Keratinocyte (primary cell): ENCODE measurements at regions not wholly inside any gene's neighbourhood (a gene's known extent, or its start where the extent isn't known, plus 50 kb on each side); places are given as distances from the start of the nearest gene placed in this dataset.

Experiments
- DNase-seq: peaks from one replicate; pipeline ENCODE4 v3.0.0-alpha.2; 2011; ENCODE audit warnings: low read depth, missing footprints, low spot score
- FAIRE-seq: peaks from 2 replicates; lab custom pipeline; 2011; peaks lifted over from hg19 to GRCh38; lab: Jason Lieb, UNC
- H2AFZ ChIP-seq: 2 replicates; pipeline ENCODE4 v1.6.0; 2012; ENCODE audit warnings: low read length, control low read depth, inconsistent platforms; ENCODE audit not compliant: control insufficient read depth
- H3K27ac ChIP-seq: 2 replicates; pipeline ENCODE4 v1.5.1; 2011; ENCODE audit warnings: low read length; ENCODE audit not compliant: control insufficient read depth, insufficient read depth
- H3K27me3 ChIP-seq: 3 replicates; pipeline ENCODE4 v1.6.0; 2011; ENCODE audit warnings: low read length; ENCODE audit not compliant: control insufficient read depth, insufficient read depth; ENCODE audit errors: extremely low read depth
- H3K36me3 ChIP-seq, 2 experiments: 2 replicates in 1 of 2; 3 replicates in 1 of 2; pipeline ENCODE4 v1.5.1; 2011; ENCODE audit warnings: low read length in 2 of 2, mild to moderate bottlenecking in 1 of 2; ENCODE audit not compliant: control insufficient read depth in 2 of 2, insufficient read depth in 2 of 2; ENCODE audit errors: extremely low read depth in 1 of 2
- H3K4me1 ChIP-seq: 3 replicates; pipeline ENCODE4 v1.5.1; 2011; ENCODE audit warnings: low read length; ENCODE audit not compliant: control insufficient read depth, insufficient read depth; ENCODE audit errors: extremely low read depth
- H3K4me2 ChIP-seq: 3 replicates; pipeline ENCODE4 v1.6.0; 2011; ENCODE audit warnings: low read depth, low read length; ENCODE audit not compliant: control insufficient read depth, insufficient read depth; ENCODE audit errors: extremely low read depth
- H3K4me3 ChIP-seq, 3 experiments: fragments of 200-600 bp in 1 of 3; sonication (generic) in 1 of 3; 2 replicates in 2 of 3; 3 replicates in 1 of 3; pipeline ENCODE4 v1.5.1; 2011 to 2016; ENCODE audit warnings: low read length in 3 of 3, mild to moderate bottlenecking in 3 of 3, control low read depth in 2 of 3, inconsistent platforms in 1 of 3, low read depth in 1 of 3, mixed read lengths in 1 of 3, mixed run types in 1 of 3, moderate library complexity in 1 of 3; ENCODE audit not compliant: control insufficient read depth in 2 of 3, insufficient read depth in 2 of 3; ENCODE audit errors: extremely low read depth in 1 of 3
- H3K79me2 ChIP-seq: 2 replicates; pipeline ENCODE4 v1.6.0; 2012; ENCODE audit warnings: low read length; ENCODE audit not compliant: control insufficient read depth, insufficient read depth
- H3K9ac ChIP-seq: 3 replicates; pipeline ENCODE4 v1.6.0; 2011; ENCODE audit warnings: low read length; ENCODE audit not compliant: control insufficient read depth, insufficient read depth; ENCODE audit errors: extremely low read depth
- H3K9me1 ChIP-seq: 3 replicates; pipeline ENCODE4 v1.6.0; 2011; ENCODE audit warnings: low read length; ENCODE audit not compliant: control insufficient read depth, insufficient read depth; ENCODE audit errors: extremely low read depth
- H3K9me3 ChIP-seq: 2 replicates; pipeline ENCODE4 v1.5.1; 2012; ENCODE audit warnings: low read depth, low read length; ENCODE audit not compliant: control insufficient read depth
- H4K20me1 ChIP-seq: 3 replicates; pipeline ENCODE4 v1.6.0; 2011; ENCODE audit warnings: low read length; ENCODE audit not compliant: control insufficient read depth, insufficient read depth; ENCODE audit errors: extremely low read depth
- CTCF ChIP-seq, 3 experiments: IDR thresholded peaks in 1 of 3; conservative IDR thresholded peaks in 1 of 3; optimal IDR thresholded peaks in 1 of 3; 2 replicates in 2 of 3; 3 replicates in 1 of 3; pipeline versions ENCODE3 to v1.5.1; 2011; ENCODE audit warnings: low read length in 3 of 3, mild to moderate bottlenecking in 3 of 3, moderate library complexity in 2 of 3, control low read depth in 1 of 3, inconsistent platforms in 1 of 3; ENCODE audit not compliant: insufficient read depth in 2 of 3; ENCODE audit errors: extremely low read depth in 1 of 3
- EZH2 ChIP-seq: IDR thresholded peaks from one replicate; pipeline ENCODE4 v1.6.1; 2012; ENCODE audit warnings: inconsistent platforms, mild to moderate bottlenecking, low read length, moderate library complexity
- dilution Hi-C: fragments of 300-500 bp; cut with MboI; formaldehyde crosslinking; loops from one replicate; pipeline ENCODE4 v1.7.0; 2020; ENCODE audit warnings: low sequenced_read_pairs; ENCODE audit not compliant: extremely low pct_ligation_motif_present

GRCh38 chr4:126874533-126874932 is 758.2 kb upstream of the INTU start:
- dilution Hi-C loops = no loop called here

GRCh38 chr4:126888968-126889367 is 743.8 kb upstream of the INTU start:
- DNase-seq (no peak), FAIRE-seq (no peak)
- TF ChIP-seq CTCF (optimal IDR thresholded peaks at IDR 0.05 in 1 of 3, IDR thresholded peaks at IDR 0.05 in 1 of 3, conservative IDR thresholded peaks at IDR 0.05 in 1 of 3; ENCODE audit: extremely low read depth in 1 of 3, insufficient read depth in 2 of 3, low read length in 3 of 3) = no peak
- TF ChIP-seq EZH2 = no peak
- Histone ChIP-seq H3K79me2 (no peaks in the 10 kb centered on the region), H3K4me2 (no peak overlapping the region), H3K27ac (no peak overlapping the region), H3K9ac (no peak overlapping the region), H4K20me1 (no peaks in the 10 kb centered on the region), H2AFZ (no peak overlapping the region), H3K36me3 (no peaks in the 10 kb centered on the region), H3K9me1 (no peaks in the 10 kb centered on the region), H3K9me3 (no peaks in the 10 kb centered on the region), H3K27me3 (no peaks in the 10 kb centered on the region), H3K4me3 (no peak overlapping the region), H3K4me1 (peaks cover 4% of the 10 kb centered on the region)
- dilution Hi-C loops = no loop called here

More at GRCh38 chr4:126874533-126874932, 758.2 kb upstream of the INTU start:
- no peaks in the 10 kb centered on the region for H3K27me3 ChIP-seq
- TF ChIP-seq EZH2 (no peak), CTCF (optimal IDR thresholded peaks at IDR 0.05 in 1 of 3, IDR thresholded peaks at IDR 0.05 in 1 of 3, conservative IDR thresholded peaks at IDR 0.05 in 1 of 3; ENCODE audit: extremely low read depth in 1 of 3, insufficient read depth in 2 of 3, low read length in 3 of 3) (no peak)
- no peaks in the 10 kb centered on the region for H3K9me3 ChIP-seq
- H3K27ac ChIP-seq = no peak overlapping the region
- H3K4me2 ChIP-seq = no peak overlapping the region
- FAIRE-seq (no peak), DNase-seq (no peak)
- H4K20me1 ChIP-seq = no peaks in the 10 kb centered on the region
- peaks cover 10% of the 10 kb centered on the region for H3K4me1 ChIP-seq
- H3K9ac ChIP-seq = no peak overlapping the region
- H3K36me3 ChIP-seq = no peaks in the 10 kb centered on the region
- no peak overlapping the region for H2AFZ ChIP-seq
- H3K9me1 ChIP-seq = no peaks in the 10 kb centered on the region
- no peak overlapping the region for H3K4me3 ChIP-seq
- H3K79me2 ChIP-seq = no peaks in the 10 kb centered on the region
